ENCODE measurements at regions not wholly inside any gene's neighbourhood (a gene's known extent, or its start where the extent isn't known, plus 50 kb on each side); places are given as distances from the start of the nearest gene placed in this dataset.
A peak's percentile ranks its signal among the peaks of the same experiment; 100 is the strongest.

DNA sequence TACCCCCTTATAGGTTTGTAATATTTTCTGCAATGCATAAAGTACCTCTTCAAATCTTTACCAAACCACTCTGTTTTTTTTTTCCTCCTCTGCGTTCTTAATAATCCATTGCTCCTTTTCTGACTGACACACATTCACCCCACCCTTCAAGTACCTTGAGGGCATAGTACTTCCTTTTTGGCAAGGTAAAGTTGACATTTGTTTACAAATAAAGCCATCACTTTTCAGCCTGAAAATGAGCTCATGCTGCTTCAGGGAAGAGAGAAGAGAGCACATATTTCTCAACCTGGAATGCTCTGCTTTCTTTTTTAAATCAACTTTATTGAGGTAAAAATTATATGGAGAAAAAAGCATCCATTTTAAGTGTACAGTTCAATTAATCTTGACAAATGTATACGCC lies 113.9 kb downstream of the AGTR2 start:
- DNase-seq (ENCODE audit: low read depth), result no peak
- TF ChIP-seq, protein P1, sequence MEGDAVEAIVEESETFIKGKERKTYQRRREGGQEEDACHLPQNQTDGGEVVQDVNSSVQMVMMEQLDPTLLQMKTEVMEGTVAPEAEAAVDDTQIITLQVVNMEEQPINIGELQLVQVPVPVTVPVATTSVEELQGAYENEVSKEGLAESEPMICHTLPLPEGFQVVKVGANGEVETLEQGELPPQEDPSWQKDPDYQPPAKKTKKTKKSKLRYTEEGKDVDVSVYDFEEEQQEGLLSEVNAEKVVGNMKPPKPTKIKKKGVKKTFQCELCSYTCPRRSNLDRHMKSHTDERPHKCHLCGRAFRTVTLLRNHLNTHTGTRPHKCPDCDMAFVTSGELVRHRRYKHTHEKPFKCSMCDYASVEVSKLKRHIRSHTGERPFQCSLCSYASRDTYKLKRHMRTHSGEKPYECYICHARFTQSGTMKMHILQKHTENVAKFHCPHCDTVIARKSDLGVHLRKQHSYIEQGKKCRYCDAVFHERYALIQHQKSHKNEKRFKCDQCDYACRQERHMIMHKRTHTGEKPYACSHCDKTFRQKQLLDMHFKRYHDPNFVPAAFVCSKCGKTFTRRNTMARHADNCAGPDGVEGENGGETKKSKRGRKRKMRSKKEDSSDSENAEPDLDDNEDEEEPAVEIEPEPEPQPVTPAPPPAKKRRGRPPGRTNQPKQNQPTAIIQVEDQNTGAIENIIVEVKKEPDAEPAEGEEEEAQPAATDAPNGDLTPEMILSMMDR (conservative IDR thresholded peaks at IDR 0.05; ENCODE audit: control insufficient read depth, insufficient read depth, low read depth, low read length), result no peak
- H3K4me3 ChIP-seq (ENCODE audit: control insufficient read depth, low read depth, low read length), result no peak overlapping the region

DNA sequence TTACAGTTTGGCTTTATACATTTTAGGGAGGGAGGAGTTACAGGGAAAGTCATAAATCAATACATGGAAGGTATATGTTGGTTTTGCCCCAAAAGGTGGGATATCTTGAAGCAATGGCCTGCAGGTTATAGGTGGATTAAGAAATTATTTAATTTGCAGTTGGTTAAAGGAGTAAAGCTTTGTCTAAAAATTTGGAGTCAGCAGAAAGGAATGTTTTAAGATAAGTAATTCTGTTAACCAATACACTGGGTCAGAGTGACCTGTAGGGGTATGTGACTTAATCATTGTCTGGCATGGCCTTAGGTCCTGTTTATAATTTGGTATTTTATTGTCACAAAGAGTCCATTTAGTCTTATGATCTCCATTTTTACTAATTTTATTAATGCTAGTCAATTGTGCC lies 115.0 kb downstream of the AGTR2 start:
- DNase-seq (ENCODE audit: low read depth), result no peak
- TF ChIP-seq, protein P1 (conservative IDR thresholded peaks at IDR 0.05; ENCODE audit: control insufficient read depth, insufficient read depth, low read depth, low read length), result no peak
- no peak overlapping the region for H3K4me3 ChIP-seq (ENCODE audit: control insufficient read depth, low read depth, low read length)

GRCh38 chrX:116289592-116289991 lies 119.0 kb downstream of the AGTR2 start:
- DNase-seq (ENCODE audit: low read depth), result no peak
- TF ChIP-seq, protein P1 (conservative IDR thresholded peaks at IDR 0.05; ENCODE audit: control insufficient read depth, insufficient read depth, low read depth, low read length), result no peak
- H3K4me3 ChIP-seq (ENCODE audit: control insufficient read depth, low read depth, low read length), result no peak overlapping the region

GRCh38 chrX:116290359-116290758 lies 119.8 kb downstream of the AGTR2 start:
- H3K4me3 ChIP-seq (ENCODE audit: control insufficient read depth, low read depth, low read length), result no peak overlapping the region
- TF ChIP-seq, protein P1 (conservative IDR thresholded peaks at IDR 0.05; ENCODE audit: control insufficient read depth, insufficient read depth, low read depth, low read length), result no peak
- peak; percentile 29 for DNase-seq (ENCODE audit: low read depth)

GRCh38 chrX:116292183-116292582 lies 121.6 kb downstream of the AGTR2 start:
- no peak for DNase-seq (ENCODE audit: low read depth)
- H3K4me3 ChIP-seq (ENCODE audit: control insufficient read depth, low read depth, low read length), result no peak overlapping the region
- TF ChIP-seq, protein P1 (conservative IDR thresholded peaks at IDR 0.05; ENCODE audit: control insufficient read depth, insufficient read depth, low read depth, low read length), result no peak

DNA sequence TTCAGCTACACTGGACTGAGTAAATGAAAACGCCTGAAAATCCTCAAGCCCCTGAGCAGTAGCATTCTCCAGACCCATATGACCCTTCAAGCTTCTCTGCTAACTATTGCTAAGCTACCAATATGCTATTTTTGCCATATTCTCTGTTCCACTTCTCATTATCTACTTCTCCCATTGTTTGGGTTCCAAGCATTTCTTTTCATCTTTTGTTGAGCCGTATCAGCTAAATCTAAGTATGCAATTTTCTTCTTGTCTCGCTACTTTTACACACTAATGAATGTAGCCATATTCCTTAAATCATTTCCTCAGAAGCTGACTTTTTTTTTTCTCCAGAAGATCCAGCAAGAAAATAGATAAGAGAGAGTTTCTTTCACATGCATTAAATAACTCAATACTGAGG lies 128.4 kb downstream of the AGTR2 start:
- DNase-seq (ENCODE audit: low read depth), result no peak
- H3K4me3 ChIP-seq (ENCODE audit: control insufficient read depth, low read depth, low read length), result no peak overlapping the region
- TF ChIP-seq, protein P1 (conservative IDR thresholded peaks at IDR 0.05; ENCODE audit: control insufficient read depth, insufficient read depth, low read depth, low read length), result no peak

DNA sequence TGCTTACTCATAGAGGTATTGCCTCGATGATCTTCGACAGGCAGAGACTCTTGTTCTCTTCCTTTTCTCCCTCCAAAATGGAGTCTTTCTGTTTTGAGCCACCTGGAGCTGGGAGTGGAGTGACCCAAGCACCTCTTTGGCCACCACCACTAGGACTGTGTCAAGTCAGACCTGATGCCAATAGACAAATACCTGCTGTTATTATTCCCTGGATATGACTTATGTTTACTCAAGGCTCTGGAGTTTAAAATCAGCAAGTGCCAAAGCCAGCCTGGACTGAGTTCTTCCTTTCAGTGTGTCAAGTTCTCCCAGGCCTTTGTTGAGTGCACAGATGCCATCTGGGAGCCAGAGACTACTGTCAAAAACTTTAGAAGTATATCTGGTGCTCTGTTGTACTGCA lies 130.2 kb upstream of the SLC6A14 start:
- H3K4me3 ChIP-seq (ENCODE audit: control insufficient read depth, low read depth, low read length), result no peak overlapping the region
- TF ChIP-seq, protein P1 (conservative IDR thresholded peaks at IDR 0.05; ENCODE audit: control insufficient read depth, insufficient read depth, low read depth, low read length), result no peak
- DNase-seq (ENCODE audit: low read depth), result no peak
